GM12892 (cell line): ENCODE measurements at regions not wholly inside any gene's neighbourhood (a gene's known extent, or its start where the extent isn't known, plus 50 kb on each side); places are given as distances from the start of the nearest gene placed in this dataset.

Experiments used
- POLR2A ChIP-seq: IDR thresholded peaks from 2 replicates; pipeline ENCODE4 v1.6.1; 2011; ENCODE audit warnings: low read depth, low read length, control low read depth
- POLR2AphosphoS5 ChIP-seq: IDR thresholded peaks from 2 replicates; pipeline ENCODE4 v1.6.1; 2011; ENCODE audit warnings: low read depth, low read length, control low read depth
- TAF1 ChIP-seq: IDR thresholded peaks from 2 replicates; pipeline ENCODE4 v1.6.1; 2011; ENCODE audit warnings: low read depth, mild to moderate bottlenecking, control low read depth, low read length, borderline replicate concordance

DNA sequence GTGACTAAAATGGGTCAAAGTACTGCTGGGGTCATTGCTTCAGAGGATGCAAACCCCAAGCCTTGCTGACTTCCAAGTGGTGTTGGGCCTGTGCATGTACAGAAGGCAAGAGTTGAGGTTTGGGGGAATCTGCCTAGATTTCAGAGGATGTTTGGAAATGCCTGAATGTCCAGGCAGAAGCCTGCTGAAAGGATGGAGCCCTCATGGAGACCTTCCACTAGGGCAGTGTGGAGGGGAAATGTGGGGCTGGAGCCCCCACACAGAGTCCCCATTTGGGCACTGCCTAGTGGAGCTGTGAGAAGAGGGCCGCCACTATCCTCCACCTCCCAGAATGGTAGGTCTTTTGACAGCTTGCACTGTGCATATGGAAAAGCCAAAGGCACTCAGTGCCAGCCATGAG is 377.7 kb upstream of the TRPC7 start:
- TF ChIP-seq POLR2A (no peak), POLR2AphosphoS5 (no peak), TAF1 (no peak)
